Cardiac muscle cell (in vitro differentiated cells and primary cell): ENCODE measurements at regions not wholly inside any gene's neighbourhood (a gene's known extent, or its start where the extent isn't known, plus 50 kb on each side); places are given as distances from the start of the nearest gene placed in this dataset.

ENCODE experiments used
- DNase-seq, 2 donors: peaks; one replicate each; pipeline versions ENCODE4 v3.0.0 to v3.0.0-alpha.2; 2010 to 2017; ENCODE audit warnings: low read depth in 1 of 2, low spot score in 1 of 2
- H3K27ac ChIP-seq: fragments of 200-600 bp; sonication (generic); 2 replicates; pipeline ENCODE4 v1.5.1; 2016
- H3K27me3 ChIP-seq: fragments of 200-600 bp; sonication (generic); 2 replicates; pipeline ENCODE4 v1.6.0; 2016; ENCODE audit warnings: control low read depth
- H3K36me3 ChIP-seq: fragments of 200-600 bp; sonication (generic); 2 replicates; pipeline ENCODE4 v1.5.1; 2016; ENCODE audit warnings: control low read depth
- H3K4me1 ChIP-seq: fragments of 200-600 bp; sonication (generic); 2 replicates; pipeline ENCODE4 v1.8.1; 2017; ENCODE audit warnings: low read depth, mild to moderate bottlenecking, mixed run types
- H3K4me3 ChIP-seq: fragments of 200-600 bp; sonication (generic); 2 replicates; pipeline ENCODE4 v1.5.1; 2016; ENCODE audit warnings: mild to moderate bottlenecking
- H3K9me3 ChIP-seq: fragments of 200-600 bp; sonication (generic); 2 replicates; pipeline ENCODE4 v1.5.1; 2017; ENCODE audit warnings: low read depth, mild to moderate bottlenecking, control low read depth
- CTCF ChIP-seq: IDR thresholded peaks from 2 replicates; pipeline ENCODE4 v1.5.1; 2012; ENCODE audit warnings: low read depth, mild to moderate bottlenecking, low read length

- Histone ChIP-seq H3K4me3 (no peak overlapping the region), H3K9me3 (no peaks in the 10 kb centered on the region), H3K4me1 (no peaks in the 10 kb centered on the region), H3K36me3 (no peaks in the 10 kb centered on the region), H3K27me3 (no peaks in the 10 kb centered on the region), H3K27ac (no peak overlapping the region)
- no peak for DNase-seq
- TF ChIP-seq CTCF, result no peak
Observed at GRCh38 chr13:71046360-71047079, 820.5 kb downstream of the DACH1 start.

DNA sequence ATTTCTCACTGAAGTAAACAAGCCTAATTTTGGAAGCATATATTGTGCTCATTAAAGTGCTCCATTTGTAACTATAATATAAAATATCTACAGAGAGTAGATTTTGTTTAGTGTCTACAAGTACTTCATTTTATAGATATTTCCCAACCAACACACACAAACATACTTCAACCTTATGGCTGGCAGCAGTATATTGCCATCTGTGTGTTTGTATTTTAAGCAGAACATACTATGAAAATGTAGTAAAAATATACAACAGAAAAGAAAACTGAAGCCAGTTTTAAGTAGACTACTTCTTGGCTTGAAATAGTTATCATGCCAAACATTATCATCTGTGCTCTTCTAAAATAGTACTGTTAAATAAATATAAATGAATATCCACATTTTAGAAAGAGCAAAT lies 821.9 kb downstream of the DACH1 start:
- Histone ChIP-seq H3K4me3 (no peak overlapping the region), H3K27ac (no peak overlapping the region), H3K9me3 (no peaks in the 10 kb centered on the region), H3K36me3 (no peaks in the 10 kb centered on the region), H3K4me1 (no peaks in the 10 kb centered on the region), H3K27me3 (no peaks in the 10 kb centered on the region)
- no peak for TF ChIP-seq CTCF
- no peak for DNase-seq

GRCh38 chr13:71039440-71039839 lies 827.6 kb downstream of the DACH1 start:
- Histone ChIP-seq H3K27me3 (no peaks in the 10 kb centered on the region), H3K27ac (no peak overlapping the region), H3K36me3 (no peaks in the 10 kb centered on the region), H3K4me3 (no peak overlapping the region), H3K4me1 (no peaks in the 10 kb centered on the region), H3K9me3 (no peaks in the 10 kb centered on the region)
- no peak for DNase-seq
- no peak for TF ChIP-seq CTCF

GRCh38 chr13:71034018-71034417 lies 833.0 kb downstream of the DACH1 start:
- Histone ChIP-seq H3K27me3 (no peaks in the 10 kb centered on the region), H3K4me1 (no peaks in the 10 kb centered on the region), H3K27ac (no peak overlapping the region), H3K36me3 (no peaks in the 10 kb centered on the region), H3K9me3 (no peaks in the 10 kb centered on the region), H3K4me3 (no peak overlapping the region)
- no peak for TF ChIP-seq CTCF
- DNase-seq, result no peak

GRCh38 chr13:71033026-71033425 lies 834.0 kb downstream of the DACH1 start:
- no peaks in the 10 kb centered on the region for H3K4me1 ChIP-seq
- no peak for DNase-seq
- H3K36me3 ChIP-seq, result no peaks in the 10 kb centered on the region
- H3K9me3 ChIP-seq, result no peaks in the 10 kb centered on the region
- no peak overlapping the region for H3K4me3 ChIP-seq
- no peak overlapping the region for H3K27ac ChIP-seq
- no peaks in the 10 kb centered on the region for H3K27me3 ChIP-seq
- no peak for TF ChIP-seq CTCF
